Keratinocyte (primary cell): ENCODE measurements at regions not wholly inside any gene's neighbourhood (a gene's known extent, or its start where the extent isn't known, plus 50 kb on each side); places are given as distances from the start of the nearest gene placed in this dataset.

Experiments used
- DNase-seq: peaks from one replicate; pipeline ENCODE4 v3.0.0-alpha.2; 2011; ENCODE audit warnings: low read depth, missing footprints, low spot score
- FAIRE-seq: peaks from 2 replicates; lab custom pipeline; 2011; peaks lifted over from hg19 to GRCh38; lab: Jason Lieb, UNC
- H2AFZ ChIP-seq: 2 replicates; pipeline ENCODE4 v1.6.0; 2012; ENCODE audit warnings: low read length, control low read depth, inconsistent platforms; ENCODE audit not compliant: control insufficient read depth
- H3K27ac ChIP-seq: 2 replicates; pipeline ENCODE4 v1.5.1; 2011; ENCODE audit warnings: low read length; ENCODE audit not compliant: control insufficient read depth, insufficient read depth
- H3K27me3 ChIP-seq: 3 replicates; pipeline ENCODE4 v1.6.0; 2011; ENCODE audit warnings: low read length; ENCODE audit not compliant: control insufficient read depth, insufficient read depth; ENCODE audit errors: extremely low read depth
- H3K36me3 ChIP-seq, 2 experiments: 2 replicates in 1 of 2; 3 replicates in 1 of 2; pipeline ENCODE4 v1.5.1; 2011; ENCODE audit warnings: low read length in 2 of 2, mild to moderate bottlenecking in 1 of 2; ENCODE audit not compliant: control insufficient read depth in 2 of 2, insufficient read depth in 2 of 2; ENCODE audit errors: extremely low read depth in 1 of 2
- H3K4me1 ChIP-seq: 3 replicates; pipeline ENCODE4 v1.5.1; 2011; ENCODE audit warnings: low read length; ENCODE audit not compliant: control insufficient read depth, insufficient read depth; ENCODE audit errors: extremely low read depth
- H3K4me2 ChIP-seq: 3 replicates; pipeline ENCODE4 v1.6.0; 2011; ENCODE audit warnings: low read depth, low read length; ENCODE audit not compliant: control insufficient read depth, insufficient read depth; ENCODE audit errors: extremely low read depth
- H3K4me3 ChIP-seq, 3 experiments: fragments of 200-600 bp in 1 of 3; sonication (generic) in 1 of 3; 2 replicates in 2 of 3; 3 replicates in 1 of 3; pipeline ENCODE4 v1.5.1; 2011 to 2016; ENCODE audit warnings: low read length in 3 of 3, mild to moderate bottlenecking in 3 of 3, control low read depth in 2 of 3, inconsistent platforms in 1 of 3, low read depth in 1 of 3, mixed read lengths in 1 of 3, mixed run types in 1 of 3, moderate library complexity in 1 of 3; ENCODE audit not compliant: control insufficient read depth in 2 of 3, insufficient read depth in 2 of 3; ENCODE audit errors: extremely low read depth in 1 of 3
- H3K79me2 ChIP-seq: 2 replicates; pipeline ENCODE4 v1.6.0; 2012; ENCODE audit warnings: low read length; ENCODE audit not compliant: control insufficient read depth, insufficient read depth
- H3K9ac ChIP-seq: 3 replicates; pipeline ENCODE4 v1.6.0; 2011; ENCODE audit warnings: low read length; ENCODE audit not compliant: control insufficient read depth, insufficient read depth; ENCODE audit errors: extremely low read depth
- H3K9me1 ChIP-seq: 3 replicates; pipeline ENCODE4 v1.6.0; 2011; ENCODE audit warnings: low read length; ENCODE audit not compliant: control insufficient read depth, insufficient read depth; ENCODE audit errors: extremely low read depth
- H3K9me3 ChIP-seq: 2 replicates; pipeline ENCODE4 v1.5.1; 2012; ENCODE audit warnings: low read depth, low read length; ENCODE audit not compliant: control insufficient read depth
- H4K20me1 ChIP-seq: 3 replicates; pipeline ENCODE4 v1.6.0; 2011; ENCODE audit warnings: low read length; ENCODE audit not compliant: control insufficient read depth, insufficient read depth; ENCODE audit errors: extremely low read depth
- CTCF ChIP-seq, 3 experiments: IDR thresholded peaks in 1 of 3; conservative IDR thresholded peaks in 1 of 3; optimal IDR thresholded peaks in 1 of 3; 2 replicates in 2 of 3; 3 replicates in 1 of 3; pipeline versions ENCODE3 to v1.5.1; 2011; ENCODE audit warnings: low read length in 3 of 3, mild to moderate bottlenecking in 3 of 3, moderate library complexity in 2 of 3, control low read depth in 1 of 3, inconsistent platforms in 1 of 3; ENCODE audit not compliant: insufficient read depth in 2 of 3; ENCODE audit errors: extremely low read depth in 1 of 3
- EZH2 ChIP-seq: IDR thresholded peaks from one replicate; pipeline ENCODE4 v1.6.1; 2012; ENCODE audit warnings: inconsistent platforms, mild to moderate bottlenecking, low read length, moderate library complexity
- dilution Hi-C: fragments of 300-500 bp; cut with MboI; formaldehyde crosslinking; loops from one replicate; pipeline ENCODE4 v1.7.0; 2020; ENCODE audit warnings: low sequenced_read_pairs; ENCODE audit not compliant: extremely low pct_ligation_motif_present

- no peaks in the 10 kb centered on the region for H3K36me3 ChIP-seq
- H3K9me1 ChIP-seq = no peaks in the 10 kb centered on the region
- dilution Hi-C loops = no loop called here
- no peak overlapping the region for H2AFZ ChIP-seq
- no peak overlapping the region for H3K4me3 ChIP-seq
- H3K79me2 ChIP-seq = no peaks in the 10 kb centered on the region
- FAIRE-seq (no peak), DNase-seq (no peak)
- H4K20me1 ChIP-seq = no peaks in the 10 kb centered on the region
- H3K9me3 ChIP-seq = no peaks in the 10 kb centered on the region
- H3K27ac ChIP-seq = no peak overlapping the region
- no peak overlapping the region for H3K4me2 ChIP-seq
- H3K27me3 ChIP-seq = no peaks in the 10 kb centered on the region
- no peak for TF ChIP-seq EZH2
- TF ChIP-seq CTCF (optimal IDR thresholded peaks at IDR 0.05 in 1 of 3, IDR thresholded peaks at IDR 0.05 in 1 of 3, conservative IDR thresholded peaks at IDR 0.05 in 1 of 3; ENCODE audit: extremely low read depth in 1 of 3, insufficient read depth in 2 of 3, low read length in 3 of 3) = no peak
- no peaks in the 10 kb centered on the region for H3K4me1 ChIP-seq
- H3K9ac ChIP-seq = no peak overlapping the region
These were observed 85.0 kb upstream of the CNTN6 start for GRCh38 chr3:1007866-1008265.

GRCh38 chr3:1010228-1010627, 82.6 kb upstream of the CNTN6 start:
- H3K4me1 ChIP-seq = no peaks in the 10 kb centered on the region
- dilution Hi-C loops = no loop called here
- H3K9me1 ChIP-seq = no peaks in the 10 kb centered on the region
- H3K4me2 ChIP-seq = no peak overlapping the region
- DNase-seq (no peak), FAIRE-seq (no peak)
- H2AFZ ChIP-seq = no peak overlapping the region
- no peaks in the 10 kb centered on the region for H3K9me3 ChIP-seq
- H3K9ac ChIP-seq = no peak overlapping the region
- H4K20me1 ChIP-seq = no peaks in the 10 kb centered on the region
- no peak overlapping the region for H3K27ac ChIP-seq
- TF ChIP-seq EZH2 (no peak), CTCF (optimal IDR thresholded peaks at IDR 0.05 in 1 of 3, IDR thresholded peaks at IDR 0.05 in 1 of 3, conservative IDR thresholded peaks at IDR 0.05 in 1 of 3; ENCODE audit: extremely low read depth in 1 of 3, insufficient read depth in 2 of 3, low read length in 3 of 3) (no peak)
- no peaks in the 10 kb centered on the region for H3K27me3 ChIP-seq
- no peaks in the 10 kb centered on the region for H3K36me3 ChIP-seq
- H3K79me2 ChIP-seq = no peaks in the 10 kb centered on the region
- no peak overlapping the region for H3K4me3 ChIP-seq
